Caco-2 (cell line): ENCODE measurements at regions not wholly inside any gene's neighbourhood (a gene's known extent, or its start where the extent isn't known, plus 50 kb on each side); places are given as distances from the start of the nearest gene placed in this dataset.

Source experiments
- BruUV-seq: library from RNA; stranded (reverse); fragments of 400-500 nt; replicated peaks from 2 replicates; lab custom pipeline; 2021; lab: Mats Ljungman, UMichigan
- CTCF ChIA-PET: fragments of 300-600 bp; sonication (Branson Sonifier 250); formaldehyde crosslinking; loops from one replicate; lab custom pipeline; 2022; ENCODE audit warnings: antibody characterized with exemption; lab: Charles Lee
- POLR2A ChIA-PET: fragments of 300-600 bp; sonication (Branson Sonifier 250); formaldehyde crosslinking; loops from one replicate; lab custom pipeline; 2022; ENCODE audit warnings: antibody characterized with exemption; lab: Charles Lee
- DNase-seq, 2 experiments: peaks; one replicate each; pipeline versions ENCODE4 v3.0.0 to v3.0.0-alpha.2; 2020 to 2022
- H3K27me3 ChIP-seq: replicated peaks from 2 replicates; pipeline ENCODE4 v1.6.0; 2011; ENCODE audit warnings: low read length; ENCODE audit not compliant: control insufficient read depth, insufficient read depth
- H3K36me3 ChIP-seq: 2 replicates; pipeline ENCODE4 v1.5.1; 2011; ENCODE audit warnings: low read length; ENCODE audit not compliant: control insufficient read depth, insufficient read depth
- H3K4me1 ChIP-seq: fragments of 250-450 bp; sonication (Bioruptor Pico); 2 replicates; pipeline ENCODE4 v1.5.1; 2020; ENCODE audit warnings: mild to moderate bottlenecking
- H3K4me3 ChIP-seq: 2 replicates; pipeline ENCODE4 v1.5.1; 2011; ENCODE audit warnings: low read depth, mild to moderate bottlenecking, control low read depth, low read length
- H3K9me3 ChIP-seq: fragments of 250-450 bp; sonication (Bioruptor Pico); 2 replicates; pipeline ENCODE4 v1.5.1; 2020; ENCODE audit warnings: mild to moderate bottlenecking, moderate library complexity
- H3K27ac Mint-ChIP-seq: one replicate; pipeline ENCODE4 v1.8.0; 2022; ENCODE audit warnings: mixed read lengths; ENCODE audit not compliant: unreplicated experiment
- H3K27me3 Mint-ChIP-seq: one replicate; pipeline ENCODE4 v1.8.0; 2022; ENCODE audit warnings: mixed read lengths; ENCODE audit not compliant: insufficient read depth, unreplicated experiment
- H3K36me3 Mint-ChIP-seq: one replicate; pipeline ENCODE4 v1.8.0; 2022; ENCODE audit warnings: mild to moderate bottlenecking, mixed read lengths; ENCODE audit not compliant: insufficient read depth, unreplicated experiment
- H3K4me1 Mint-ChIP-seq: one replicate; pipeline ENCODE4 v1.8.0; 2022; ENCODE audit warnings: low read depth, mixed read lengths; ENCODE audit not compliant: unreplicated experiment
- H3K4me3 Mint-ChIP-seq: one replicate; pipeline ENCODE4 v1.8.0; 2022; ENCODE audit warnings: mild to moderate bottlenecking, moderate library complexity, mixed read lengths; ENCODE audit not compliant: unreplicated experiment
- H3K9me3 Mint-ChIP-seq: one replicate; pipeline ENCODE4 v1.8.0; 2022; ENCODE audit warnings: mixed read lengths; ENCODE audit not compliant: unreplicated experiment
- CTCF ChIP-seq, 2 experiments: fragments of 200-600 bp in 1 of 2; IDR thresholded peaks; 1 replicate in 1 of 2; 2 replicates in 1 of 2; pipeline versions ENCODE4 v1.5.1 to v1.8.0; 2011 to 2022; ENCODE audit warnings: antibody characterized with exemption in 1 of 2, control low read depth in 1 of 2, inconsistent platforms in 1 of 2, low read depth in 1 of 2, low read length in 1 of 2, mild to moderate bottlenecking in 1 of 2, moderate library complexity in 1 of 2; ENCODE audit not compliant: insufficient read depth in 1 of 2, severe bottlenecking in 1 of 2, unreplicated experiment in 1 of 2
- intact Hi-C: fragments of 100-400 bp; cut with micrococcal nuclease; formaldehyde crosslinking; loops from one replicate; pipeline ENCODE4 v1.10.0; 2022; ENCODE audit not compliant: unreplicated experiment

GRCh38 chr9:129322641-129323375 lies 144.7 kb upstream of the IER5L start:
- H3K36me3 Mint-ChIP-seq = no peaks in the 10 kb centered on the region
- H3K4me3 Mint-ChIP-seq = no peak overlapping the region
- CTCF ChIA-PET = interaction anchor here (0.6 to 1.5 kb wide), 2 partner anchors 12 to 238 kb away, joined by 4 read pairs; no protein-coding TSS in a partner anchor
- peak overlapping the region; percentile 55 for H3K27ac Mint-ChIP-seq
- Histone ChIP-seq H3K27me3 (no peaks in the 10 kb centered on the region), H3K4me3 (no peak overlapping the region), H3K4me1 (peaks cover 43% of the 10 kb centered on the region), H3K36me3 (no peaks in the 10 kb centered on the region), H3K9me3 (no peaks in the 10 kb centered on the region)
- no TSS peak for BruUV-seq
- peaks cover 38% of the 10 kb centered on the region for H3K4me1 Mint-ChIP-seq
- H3K9me3 Mint-ChIP-seq = no peaks in the 10 kb centered on the region
- TF ChIP-seq CTCF (IDR thresholded peaks at IDR 0.05; ENCODE audit: insufficient read depth in 1 of 2, low read depth in 1 of 2, low read length in 1 of 2, severe bottlenecking in 1 of 2, unreplicated experiment in 1 of 2) = no peak
- intact Hi-C loops = no loop called here
- peak in 1 of 2 experiments; percentile 11 for DNase-seq
- POLR2A ChIA-PET = interaction anchor here (1.2 to 1.8 kb wide), 2 partner anchors 11 to 145 kb away, joined by 4 to 8 read pairs; partner anchors contain the start of gene IER5L
- no peaks in the 10 kb centered on the region for H3K27me3 Mint-ChIP-seq

GRCh38 chr9:129322022-129322621 lies 144.1 kb upstream of the IER5L start:
- intact Hi-C loops = no loop called here
- Mint-ChIP-seq H3K4me1 (peaks cover 33% of the 10 kb centered on the region), H3K9me3 (no peaks in the 10 kb centered on the region), H3K4me3 (no peak overlapping the region), H3K27me3 (no peaks in the 10 kb centered on the region), H3K36me3 (no peaks in the 10 kb centered on the region), H3K27ac (peak overlapping the region; percentile 46)
- H3K27me3 ChIP-seq = no peaks in the 10 kb centered on the region
- peak in 1 of 2 experiments; percentile 27 for DNase-seq
- no peaks in the 10 kb centered on the region for H3K9me3 ChIP-seq
- POLR2A ChIA-PET = no interaction called here
- BruUV-seq = no TSS peak
- H3K36me3 ChIP-seq = no peaks in the 10 kb centered on the region
- H3K4me3 ChIP-seq = no peak overlapping the region
- TF ChIP-seq CTCF (IDR thresholded peaks at IDR 0.05; ENCODE audit: insufficient read depth in 1 of 2, low read depth in 1 of 2, low read length in 1 of 2, severe bottlenecking in 1 of 2, unreplicated experiment in 1 of 2) = no peak
- peaks cover 43% of the 10 kb centered on the region for H3K4me1 ChIP-seq
- CTCF ChIA-PET = no interaction called here

- peaks cover 43% of the 10 kb centered on the region for H3K4me1 ChIP-seq
- no peak overlapping the region for H3K4me3 ChIP-seq
- CTCF ChIA-PET = interaction anchor here (2.3 kb wide), 1 partner anchor 13 kb away, joined by 9 read pairs; no protein-coding TSS in a partner anchor
- intact Hi-C loops = no loop called here
- Mint-ChIP-seq H3K4me3 (peak overlapping the region; percentile 22), H3K27me3 (no peaks in the 10 kb centered on the region), H3K36me3 (no peaks in the 10 kb centered on the region), H3K9me3 (no peaks in the 10 kb centered on the region), H3K4me1 (peaks cover 33% of the 10 kb centered on the region), H3K27ac (peak overlapping the region; percentile 46)
- H3K27me3 ChIP-seq = no peaks in the 10 kb centered on the region
- DNase-seq = peak in 1 of 2 experiments; percentile 16
- no peaks in the 10 kb centered on the region for H3K36me3 ChIP-seq
- H3K9me3 ChIP-seq = no peaks in the 10 kb centered on the region
- no TSS peak for BruUV-seq
- POLR2A ChIA-PET = interaction anchor here (1.0 kb wide), 1 partner anchor 13 kb away, joined by 3 read pairs; no protein-coding TSS in a partner anchor
- no peak for TF ChIP-seq CTCF (IDR thresholded peaks at IDR 0.05; ENCODE audit: insufficient read depth in 1 of 2, low read depth in 1 of 2, low read length in 1 of 2, severe bottlenecking in 1 of 2, unreplicated experiment in 1 of 2)
Measured at GRCh38 chr9:129321286-129322021, 143.4 kb upstream of the IER5L start.
